ENCODE measurements at regions not wholly inside any gene's neighbourhood (a gene's known extent, or its start where the extent isn't known, plus 50 kb on each side); places are given as distances from the start of the nearest gene placed in this dataset.
"Not testable (repeated sequence)": the region's sequence is repeated elsewhere in the genome, so short reads cannot be mapped to it uniquely, and the experiment has no call there.

DNA sequence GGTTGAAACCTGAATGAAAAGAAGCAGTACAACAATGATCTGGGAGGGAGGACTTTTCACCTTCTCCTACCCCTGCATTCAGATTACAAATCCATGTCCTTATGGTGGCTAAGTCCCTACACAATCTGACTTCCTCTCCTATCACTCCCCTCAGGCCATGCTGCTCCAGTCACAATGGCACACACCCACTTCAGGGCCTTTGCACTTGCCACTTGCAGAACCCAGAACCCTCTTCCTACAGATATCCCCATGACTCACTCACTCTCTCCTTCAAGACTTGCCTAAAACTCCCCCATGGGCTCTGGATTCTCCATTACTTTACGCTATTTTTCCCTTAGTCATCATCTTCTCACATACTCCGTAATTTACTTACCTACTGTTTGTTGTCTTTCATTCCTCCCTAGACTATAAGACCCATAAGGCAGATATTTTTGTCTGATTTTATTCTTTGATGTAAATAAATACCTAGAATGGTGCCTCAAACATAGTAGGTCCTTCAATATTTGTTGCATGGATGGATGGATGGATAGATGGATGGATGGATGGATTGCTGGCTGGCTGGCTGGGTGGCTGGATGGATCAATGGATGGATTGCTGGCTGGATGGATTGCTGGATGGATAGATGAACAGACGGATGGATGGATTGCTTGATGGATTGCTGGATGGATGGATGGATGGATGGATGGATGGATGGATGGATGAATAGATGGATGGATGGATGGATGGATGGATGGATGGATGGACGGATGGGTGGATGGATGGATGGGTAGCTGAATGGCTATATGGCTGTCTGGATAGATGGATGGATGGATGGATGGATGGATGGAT is 94.7 kb upstream of the NAV2 start:
- no peaks in the 10 kb centered on the region for H3K4me1 Mint-ChIP-seq
- Histone ChIP-seq H3K9me3 (ENCODE audit: control insufficient read depth in 2 of 2, low read length in 2 of 2) (no peaks in the 10 kb centered on the region), H3K27ac (ENCODE audit: insufficient read depth, low read length, poor library complexity, severe bottlenecking) (no peak overlapping the region), H3K4me3 (ENCODE audit: low read depth, low read length) (no peak overlapping the region), H3K36me3 (ENCODE audit: control insufficient read depth, insufficient read depth, low read length) (no peaks in the 10 kb centered on the region), H3K27me3 (ENCODE audit: control insufficient read depth, insufficient read depth, low read length) (no peaks in the 10 kb centered on the region), H3K4me1 (ENCODE audit: control insufficient read depth, insufficient read depth, low read length, poor library complexity, severe bottlenecking) (no peaks in the 10 kb centered on the region)
- DNase-seq (no peak), ATAC-seq (ENCODE audit: low read depth in 2 of 2) (no peak)
- H3K36me3 Mint-ChIP-seq: no peaks in the 10 kb centered on the region
- H3K27ac Mint-ChIP-seq: no peak overlapping the region
- no peak overlapping the region for H3K4me3 Mint-ChIP-seq
- H3K9me3 Mint-ChIP-seq: peaks cover 0 to 9% (median 5%) of the 10 kb centered on the region in 7 donors
- no peaks in the 10 kb centered on the region for H3K27me3 Mint-ChIP-seq

DNA sequence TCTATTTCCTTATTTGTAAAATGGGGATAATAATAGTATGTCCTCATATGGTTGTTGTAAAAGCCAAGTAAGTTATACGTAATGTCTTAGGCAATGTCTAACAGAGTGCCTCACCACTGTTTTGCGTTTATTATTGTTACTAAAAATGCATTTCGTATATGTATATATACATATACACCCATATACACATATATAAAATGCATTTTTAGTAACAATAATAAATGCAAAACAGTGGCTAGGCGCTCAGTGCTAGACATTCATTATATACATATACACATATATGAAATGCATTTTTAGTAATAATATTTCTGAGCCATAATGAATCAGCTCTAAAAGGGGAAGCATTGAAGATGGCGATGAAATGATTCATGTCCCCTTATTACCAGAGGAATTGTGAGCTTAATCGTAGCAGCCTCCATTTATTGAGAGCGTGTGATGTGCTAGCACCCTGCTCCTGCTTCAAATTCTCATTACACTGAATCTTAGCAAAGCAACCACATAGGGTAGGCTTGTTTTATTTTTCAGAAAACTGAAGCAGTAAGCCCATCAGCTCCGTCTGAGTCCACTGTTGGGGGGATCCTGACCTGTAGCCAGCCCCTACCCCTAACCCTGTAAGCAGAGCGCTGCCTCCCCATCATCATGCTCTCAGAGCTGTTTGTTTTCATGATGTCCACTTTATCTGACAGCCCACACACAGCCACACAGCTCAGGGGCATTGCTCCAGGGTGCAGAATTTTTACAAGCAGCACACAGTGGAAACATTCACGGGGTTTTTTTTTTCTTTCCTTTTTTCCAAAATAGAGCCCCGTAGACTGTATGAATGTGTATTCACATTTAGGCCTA is 97.1 kb upstream of the NAV2 start:
- no peak overlapping the region for H3K4me3 Mint-ChIP-seq
- no peaks in the 10 kb centered on the region for H3K4me1 Mint-ChIP-seq
- no peaks in the 10 kb centered on the region for H3K27me3 ChIP-seq (ENCODE audit: control insufficient read depth, insufficient read depth, low read length)
- H3K9me3 ChIP-seq (ENCODE audit: control insufficient read depth in 2 of 2, low read length in 2 of 2): no peaks in the 10 kb centered on the region
- ATAC-seq (ENCODE audit: low read depth in 2 of 2) (no peak), DNase-seq (no peak)
- no peaks in the 10 kb centered on the region for H3K36me3 Mint-ChIP-seq
- H3K9me3 Mint-ChIP-seq: peaks cover 2 to 18% (median 10%) of the 10 kb centered on the region in 7 donors
- H3K4me3 ChIP-seq (ENCODE audit: low read depth, low read length): no peak overlapping the region
- H3K4me1 ChIP-seq (ENCODE audit: control insufficient read depth, insufficient read depth, low read length, poor library complexity, severe bottlenecking): no peaks in the 10 kb centered on the region
- no peak overlapping the region for H3K27ac ChIP-seq (ENCODE audit: insufficient read depth, low read length, poor library complexity, severe bottlenecking)
- no peaks in the 10 kb centered on the region for H3K36me3 ChIP-seq (ENCODE audit: control insufficient read depth, insufficient read depth, low read length)
- no peaks in the 10 kb centered on the region for H3K27me3 Mint-ChIP-seq
- H3K27ac Mint-ChIP-seq: no peak overlapping the region

DNA sequence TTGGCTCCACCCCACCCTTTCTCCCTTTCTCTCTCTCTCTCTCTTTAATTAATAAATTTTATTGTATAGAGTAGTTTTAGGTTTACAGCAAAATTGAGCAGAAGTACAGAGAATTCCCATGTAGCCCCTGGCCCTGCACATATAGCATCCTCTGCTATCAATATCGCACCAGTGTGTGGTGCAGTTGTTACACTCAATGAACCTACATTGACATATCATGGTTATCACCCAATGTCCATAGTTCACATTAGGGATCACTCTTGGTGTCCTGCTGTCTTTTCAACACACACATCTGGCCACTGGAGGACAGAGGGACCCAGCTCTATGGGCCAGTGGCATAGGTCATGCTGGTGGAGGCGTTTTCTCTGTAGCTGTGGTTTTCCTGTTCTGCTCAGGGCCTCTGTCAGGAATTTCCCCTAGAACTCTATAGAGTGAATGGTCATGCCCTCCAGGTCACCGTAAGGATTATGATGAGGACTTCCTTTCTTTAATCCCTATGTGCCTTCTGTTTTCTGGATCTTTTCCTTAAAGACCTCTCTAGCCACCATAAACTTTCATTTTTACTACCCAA is 98.2 kb upstream of the NAV2 start:
- Mint-ChIP-seq H3K27ac (no peak overlapping the region), H3K4me1 (no peaks in the 10 kb centered on the region), H3K36me3 (no peaks in the 10 kb centered on the region), H3K9me3 (peaks cover 2 to 18% (median 10%) of the 10 kb centered on the region in 7 donors), H3K4me3 (no peak overlapping the region), H3K27me3 (no peaks in the 10 kb centered on the region)
- Histone ChIP-seq H3K27ac (ENCODE audit: insufficient read depth, low read length, poor library complexity, severe bottlenecking) (no peak overlapping the region), H3K36me3 (ENCODE audit: control insufficient read depth, insufficient read depth, low read length) (no peaks in the 10 kb centered on the region), H3K27me3 (ENCODE audit: control insufficient read depth, insufficient read depth, low read length) (no peaks in the 10 kb centered on the region), H3K4me3 (ENCODE audit: low read depth, low read length) (no peak overlapping the region), H3K9me3 (ENCODE audit: control insufficient read depth in 2 of 2, low read length in 2 of 2) (no peaks in the 10 kb centered on the region), H3K4me1 (ENCODE audit: control insufficient read depth, insufficient read depth, low read length, poor library complexity, severe bottlenecking) (no peaks in the 10 kb centered on the region)
- no peak for ATAC-seq (ENCODE audit: low read depth in 2 of 2)
- DNase-seq: no peak

DNA sequence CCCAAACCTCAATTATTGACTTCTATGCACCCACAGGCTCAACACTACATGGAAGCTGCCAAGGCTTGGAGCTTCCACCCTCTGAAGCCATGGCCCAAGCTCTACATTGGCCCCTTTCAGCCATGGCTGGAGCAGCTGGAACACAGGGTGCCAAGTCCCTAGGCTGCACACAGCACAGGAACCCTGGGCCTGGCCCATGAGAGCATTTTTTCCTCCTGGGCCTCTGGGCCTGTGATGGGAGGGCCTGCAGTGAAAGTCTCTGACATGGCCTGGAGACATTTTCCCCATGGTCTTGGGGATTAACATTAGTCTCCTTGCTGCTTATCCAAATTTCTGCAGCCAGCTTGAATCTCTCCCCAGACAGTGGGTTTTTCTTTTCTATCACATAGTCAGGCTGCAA is 100.6 kb upstream of the NAV2 start:
- not testable (repeated sequence) for H3K27ac Mint-ChIP-seq; H3K27me3 ChIP-seq (ENCODE audit: control insufficient read depth, insufficient read depth, low read length); ATAC-seq (ENCODE audit: low read depth in 2 of 2); H3K27me3 Mint-ChIP-seq; H3K36me3 Mint-ChIP-seq; H3K36me3 ChIP-seq (ENCODE audit: control insufficient read depth, insufficient read depth, low read length); H3K27ac ChIP-seq (ENCODE audit: insufficient read depth, low read length, poor library complexity, severe bottlenecking); H3K4me3 Mint-ChIP-seq; H3K4me1 Mint-ChIP-seq; H3K9me3 ChIP-seq (ENCODE audit: control insufficient read depth in 2 of 2, low read length in 2 of 2); H3K4me1 ChIP-seq (ENCODE audit: control insufficient read depth, insufficient read depth, low read length, poor library complexity, severe bottlenecking); H3K4me3 ChIP-seq (ENCODE audit: low read depth, low read length); DNase-seq
- peaks cover 2 to 18% (median 5%) of the 10 kb centered on the region in 7 donors for H3K9me3 Mint-ChIP-seq

DNA sequence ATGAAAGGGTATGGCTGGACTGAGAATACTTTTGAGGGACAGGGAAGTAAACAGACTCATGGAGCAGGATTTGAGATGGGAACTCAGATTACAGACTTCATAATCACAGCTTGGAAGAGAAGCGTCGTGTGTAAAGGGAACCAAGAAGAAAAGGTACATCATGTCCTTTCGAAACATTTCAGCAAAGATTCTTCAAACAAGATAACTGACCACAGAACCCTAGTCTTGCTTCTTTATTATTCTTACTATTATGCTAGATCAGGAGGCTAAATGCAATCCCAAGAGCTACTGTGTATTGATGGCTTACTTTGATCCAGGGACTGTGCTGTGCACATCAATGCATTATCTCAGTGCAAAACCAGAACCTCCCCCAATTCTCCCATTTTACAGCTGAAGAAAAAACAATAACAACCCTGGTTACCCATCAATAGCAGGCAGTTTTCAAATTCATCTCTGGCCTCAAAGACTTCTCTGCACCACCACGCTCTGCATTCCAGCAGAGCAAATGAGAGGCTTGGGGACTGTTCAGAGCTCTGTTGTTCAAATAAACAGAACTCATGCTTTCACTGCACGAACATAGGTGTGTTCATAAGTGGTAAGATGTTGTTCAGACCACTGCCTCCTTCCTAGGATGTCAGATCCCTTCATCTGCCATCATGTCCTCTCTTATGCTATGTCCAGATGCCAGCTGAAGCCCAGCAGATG is 104.8 kb upstream of the NAV2 start:
- peaks cover 0 to 17% (median 5%) of the 10 kb centered on the region in 7 donors for H3K9me3 Mint-ChIP-seq
- no peak for ATAC-seq (ENCODE audit: low read depth in 2 of 2)

DNA sequence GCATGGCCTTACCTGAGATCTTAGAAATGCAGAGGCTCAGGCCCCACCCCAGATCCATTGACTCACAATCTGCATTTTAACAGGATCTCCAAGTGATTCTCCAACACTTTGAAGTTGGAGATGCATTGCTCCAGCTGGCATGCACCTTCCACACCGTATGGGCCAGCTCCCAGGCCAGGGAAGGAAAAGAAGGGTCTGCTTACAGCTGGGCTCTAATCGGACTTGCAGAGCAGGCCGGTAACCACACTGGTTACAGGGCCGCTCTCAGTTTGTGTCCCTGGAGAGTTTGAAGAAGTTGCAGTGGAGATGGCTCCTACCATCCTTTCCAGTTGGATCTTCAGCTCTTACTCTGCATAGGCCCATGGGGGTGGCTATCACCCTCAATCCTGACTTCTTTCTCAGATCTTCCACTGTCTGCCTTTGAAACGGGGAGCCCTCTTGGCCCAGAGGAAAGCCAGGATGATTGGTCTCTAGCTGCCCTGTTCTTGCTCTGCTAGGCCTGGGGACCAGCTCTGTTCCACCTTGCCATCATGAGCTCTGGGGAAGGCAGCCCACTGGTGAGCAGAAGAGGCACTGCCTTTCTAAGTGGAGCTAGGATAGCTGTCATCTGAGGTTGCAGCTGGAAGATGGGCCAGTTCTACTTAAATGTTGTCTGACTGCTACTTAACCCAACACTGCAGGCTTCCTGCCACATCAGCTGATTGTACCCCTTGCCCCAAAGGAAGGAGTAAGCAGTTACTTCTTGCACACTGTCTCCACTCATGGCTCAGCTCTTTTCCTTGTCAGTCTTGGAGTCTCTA is 105.6 kb upstream of the NAV2 start:
- Histone ChIP-seq H3K36me3 (ENCODE audit: control insufficient read depth, insufficient read depth, low read length) (no peaks in the 10 kb centered on the region), H3K27ac (ENCODE audit: insufficient read depth, low read length, poor library complexity, severe bottlenecking) (no peak overlapping the region), H3K9me3 (ENCODE audit: control insufficient read depth in 2 of 2, low read length in 2 of 2) (no peaks in the 10 kb centered on the region), H3K4me1 (ENCODE audit: control insufficient read depth, insufficient read depth, low read length, poor library complexity, severe bottlenecking) (no peaks in the 10 kb centered on the region), H3K4me3 (ENCODE audit: low read depth, low read length) (no peak overlapping the region), H3K27me3 (ENCODE audit: control insufficient read depth, insufficient read depth, low read length) (peaks cover 2% of the 10 kb centered on the region)
- Mint-ChIP-seq H3K4me1 (no peaks in the 10 kb centered on the region), H3K27me3 (no peaks in the 10 kb centered on the region), H3K27ac (no peak overlapping the region), H3K4me3 (no peak overlapping the region), H3K36me3 (no peaks in the 10 kb centered on the region), H3K9me3 (peaks cover 0 to 11% (median 3%) of the 10 kb centered on the region in 7 donors)
- DNase-seq (no peak), ATAC-seq (ENCODE audit: low read depth in 2 of 2) (no peak)

More for the DNA sequence above, 104.8 kb upstream of the NAV2 start:
- Histone ChIP-seq H3K9me3 (ENCODE audit: control insufficient read depth in 2 of 2, low read length in 2 of 2) (no peaks in the 10 kb centered on the region), H3K4me3 (ENCODE audit: low read depth, low read length) (no peak overlapping the region), H3K36me3 (ENCODE audit: control insufficient read depth, insufficient read depth, low read length) (no peaks in the 10 kb centered on the region), H3K4me1 (ENCODE audit: control insufficient read depth, insufficient read depth, low read length, poor library complexity, severe bottlenecking) (no peaks in the 10 kb centered on the region), H3K27me3 (ENCODE audit: control insufficient read depth, insufficient read depth, low read length) (peaks cover 2% of the 10 kb centered on the region), H3K27ac (ENCODE audit: insufficient read depth, low read length, poor library complexity, severe bottlenecking) (no peak overlapping the region)
- Mint-ChIP-seq H3K27ac (no peak overlapping the region), H3K36me3 (no peaks in the 10 kb centered on the region), H3K4me3 (no peak overlapping the region), H3K27me3 (no peaks in the 10 kb centered on the region), H3K4me1 (no peaks in the 10 kb centered on the region)
- DNase-seq: no peak
